ENCODE measurements at regions not wholly inside any gene's neighbourhood (a gene's known extent, or its start where the extent isn't known, plus 50 kb on each side); places are given as distances from the start of the nearest gene placed in this dataset.

DNA sequence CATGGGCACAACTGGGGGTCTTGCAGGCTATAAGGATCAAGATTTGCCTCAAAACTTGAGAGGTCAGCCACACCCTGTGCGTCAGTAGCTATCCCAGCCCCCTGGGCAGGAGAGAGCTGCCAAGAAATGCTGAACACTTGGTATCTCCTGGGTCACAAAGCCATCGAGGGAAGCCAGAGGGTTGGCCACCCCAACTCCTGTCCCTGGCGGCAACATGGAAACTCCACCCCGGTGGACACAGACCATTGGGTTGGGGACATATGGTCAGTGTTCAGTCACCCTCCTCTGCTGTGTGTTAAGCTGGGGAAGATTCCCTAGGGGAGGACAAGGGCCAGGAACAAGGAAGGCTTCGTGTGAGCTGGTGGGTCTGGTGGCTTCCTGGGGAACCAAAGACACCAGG is 140.6 kb downstream of the C5orf15 start:
- DNase-seq = no peak

- no peak for DNase-seq
These were observed 141.4 kb downstream of the C5orf15 start for GRCh38 chr5:133827011-133827410.

DNA sequence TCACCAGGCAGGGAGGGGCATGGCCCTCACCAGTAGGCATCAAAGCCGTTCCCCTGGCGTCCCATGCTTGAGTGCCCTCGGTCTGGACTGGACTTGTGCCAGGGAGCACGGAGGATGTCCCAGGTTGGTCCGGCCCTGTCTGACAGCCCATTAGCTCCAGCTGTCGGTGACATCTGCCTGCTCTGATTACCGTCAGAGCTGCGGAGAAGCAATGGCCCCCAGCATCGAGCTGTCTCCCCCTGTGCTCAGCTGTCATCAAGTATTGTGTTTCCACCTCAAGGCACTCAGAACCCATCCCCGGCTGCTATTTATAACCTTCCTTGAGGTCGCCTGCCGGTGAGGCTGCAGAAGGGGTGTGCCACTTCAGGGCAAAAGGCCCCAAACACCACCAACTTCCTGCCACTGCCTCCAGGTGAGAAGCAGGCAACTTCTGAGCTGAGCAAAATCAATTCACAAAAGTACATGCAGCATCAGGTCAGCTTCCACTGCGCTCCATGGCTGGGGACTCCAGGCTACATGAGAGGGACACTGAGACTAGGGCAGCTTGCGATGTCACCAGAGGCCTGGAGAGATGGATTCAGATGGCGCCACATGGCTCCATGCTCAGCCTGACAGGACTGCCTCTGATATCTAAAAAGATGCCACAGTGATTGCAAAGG is 142.7 kb downstream of the C5orf15 start:
- DNase-seq = no peak

DNA sequence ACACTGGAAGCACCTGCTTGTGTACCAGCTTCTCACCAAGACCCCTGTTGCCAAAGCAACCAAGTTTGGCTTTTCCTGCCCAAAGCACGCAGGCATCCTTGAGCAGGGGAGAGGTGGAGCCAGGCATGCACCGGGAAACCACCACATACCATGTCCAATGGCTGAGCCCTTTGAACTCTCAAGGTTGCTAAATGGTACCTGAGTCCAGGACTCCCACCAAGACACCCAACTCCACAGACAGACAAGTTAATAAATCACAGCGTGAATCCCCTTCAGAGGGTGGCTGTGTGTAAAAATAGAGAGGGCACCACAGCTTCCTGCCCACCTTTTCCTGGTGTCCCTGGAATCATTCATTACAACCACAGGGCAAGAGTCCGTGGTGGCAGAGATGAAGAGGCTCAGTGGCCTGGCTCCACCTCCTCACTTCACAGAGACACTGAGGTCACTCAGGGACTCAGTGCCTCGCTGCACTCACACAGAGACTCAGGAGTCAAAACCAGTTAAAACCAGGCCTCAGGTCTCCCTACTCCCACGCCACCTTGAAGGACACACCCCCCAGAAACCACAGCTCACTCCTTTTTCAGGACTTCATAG is 143.7 kb downstream of the C5orf15 start:
- no peak for DNase-seq

- DNase-seq = no peak
These were observed 146.5 kb downstream of the C5orf15 start for GRCh38 chr5:133821889-133822288.

GRCh38 chr5:133821311-133821741 is 147.1 kb downstream of the C5orf15 start:
- DNase-seq = no peak

DNA sequence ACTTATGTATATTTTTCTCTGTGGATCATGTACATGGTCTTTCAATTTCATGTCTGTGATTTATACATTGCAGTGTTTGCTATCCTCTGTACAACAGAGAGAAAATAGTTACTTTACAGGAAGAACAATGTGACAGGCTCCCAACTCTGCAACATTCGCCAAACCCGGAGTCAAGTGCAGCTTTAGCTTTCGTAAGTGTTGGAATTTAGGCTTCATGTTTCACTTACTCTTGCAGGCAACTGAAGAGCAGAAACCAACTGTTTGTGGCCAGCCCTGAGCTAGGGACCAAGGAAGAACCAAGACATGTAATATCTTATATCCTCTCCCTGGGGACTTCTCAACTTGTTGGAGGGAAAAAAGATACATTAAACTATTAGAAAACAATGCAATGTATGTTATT is 147.9 kb downstream of the C5orf15 start:
- no peak for DNase-seq

DNA sequence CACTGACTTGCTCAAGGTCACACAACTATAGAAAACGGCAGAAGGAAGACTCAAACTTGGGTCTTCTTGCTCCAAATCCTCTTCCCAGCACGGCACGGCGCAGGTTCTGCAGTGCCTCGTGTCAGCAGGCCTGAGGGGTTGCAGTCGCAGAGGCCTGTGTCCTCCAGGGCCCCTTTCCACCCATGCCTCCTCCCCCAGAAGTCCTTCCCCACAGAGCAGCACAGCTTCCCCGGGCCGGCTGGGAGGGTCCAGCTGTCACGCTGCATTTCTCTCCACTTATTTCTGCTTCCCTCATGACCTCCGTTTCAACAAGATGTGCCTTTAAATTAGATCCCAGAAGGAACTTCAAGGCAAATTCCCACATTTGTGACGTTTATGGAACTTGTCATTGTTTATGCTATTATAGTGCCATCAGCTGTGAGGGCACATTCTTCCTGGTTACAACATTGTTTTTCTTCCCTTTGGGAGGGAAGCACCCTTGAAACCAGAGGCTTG is 148.4 kb downstream of the C5orf15 start:
- DNase-seq = no peak

- DNase-seq = no peak
These were observed 149.4 kb downstream of the C5orf15 start for GRCh38 chr5:133818869-133819600.

- no peak for DNase-seq
These were observed 150.4 kb downstream of the C5orf15 start for GRCh38 chr5:133818031-133818431.

GRCh38 chr5:133817456-133817855 is 151.0 kb downstream of the C5orf15 start:
- no peak for DNase-seq

DNA sequence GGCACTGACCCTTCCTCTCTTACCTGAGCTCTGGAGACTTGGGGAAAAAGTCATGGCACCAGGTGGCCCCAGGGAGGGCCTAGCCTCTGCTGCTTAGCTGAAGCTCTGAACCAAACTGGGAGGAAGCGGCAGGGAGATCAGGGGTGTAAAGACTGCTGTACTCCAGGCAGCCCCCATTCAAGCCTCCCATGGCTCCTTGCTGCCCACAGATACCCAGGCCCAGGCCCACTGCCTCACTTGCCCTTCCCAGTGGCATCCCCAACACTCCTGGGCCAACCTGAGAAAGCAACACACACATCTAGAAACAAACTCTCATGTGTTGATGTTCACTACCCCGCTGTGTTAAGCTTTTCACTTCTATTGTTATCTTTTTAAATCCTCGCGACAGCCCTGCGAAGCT is 151.6 kb downstream of the C5orf15 start:
- DNase-seq = no peak

DNA sequence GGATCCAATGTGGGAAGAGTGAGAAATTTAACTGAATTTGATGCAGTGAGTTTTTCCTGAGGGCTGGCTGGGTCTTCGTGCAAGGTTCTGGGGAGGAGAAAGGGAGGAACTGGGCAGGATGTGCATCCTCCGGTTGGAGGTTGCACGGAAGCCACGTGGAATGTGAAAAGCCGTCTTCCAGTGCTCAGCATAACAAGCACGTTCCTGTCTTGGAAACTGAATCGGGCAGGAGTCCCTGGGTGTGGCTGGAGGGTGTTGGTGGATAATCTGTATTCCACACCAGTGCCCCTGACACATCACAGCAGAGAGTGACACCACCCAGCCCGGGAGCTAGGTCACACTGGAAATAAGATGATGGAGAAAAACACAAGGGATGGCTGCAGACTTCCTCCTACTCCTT is 154.3 kb downstream of the C5orf15 start:
- DNase-seq = no peak

DNA sequence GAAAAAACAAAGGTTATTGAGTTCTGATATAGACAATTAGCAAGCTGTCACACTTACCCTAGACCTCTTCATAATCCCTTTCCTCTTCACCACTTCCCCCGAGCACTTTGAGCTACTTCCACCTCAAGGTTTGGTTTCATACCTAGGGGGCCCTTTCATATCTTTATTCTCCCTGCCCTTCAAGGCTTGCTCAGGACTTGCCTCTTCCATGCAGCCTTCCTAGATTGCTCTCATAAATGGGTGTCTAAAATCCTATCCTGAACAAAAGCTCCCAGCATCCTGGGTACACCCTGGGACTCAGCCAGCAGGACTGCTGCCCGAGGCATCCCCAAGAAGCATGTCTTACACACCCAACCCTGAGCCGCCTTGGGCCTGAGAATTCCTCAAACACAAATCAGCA is 157.3 kb downstream of the C5orf15 start:
- no peak for DNase-seq

- no peak for DNase-seq
These were observed 158.6 kb downstream of the C5orf15 start for GRCh38 chr5:133809801-133810200.

DNA sequence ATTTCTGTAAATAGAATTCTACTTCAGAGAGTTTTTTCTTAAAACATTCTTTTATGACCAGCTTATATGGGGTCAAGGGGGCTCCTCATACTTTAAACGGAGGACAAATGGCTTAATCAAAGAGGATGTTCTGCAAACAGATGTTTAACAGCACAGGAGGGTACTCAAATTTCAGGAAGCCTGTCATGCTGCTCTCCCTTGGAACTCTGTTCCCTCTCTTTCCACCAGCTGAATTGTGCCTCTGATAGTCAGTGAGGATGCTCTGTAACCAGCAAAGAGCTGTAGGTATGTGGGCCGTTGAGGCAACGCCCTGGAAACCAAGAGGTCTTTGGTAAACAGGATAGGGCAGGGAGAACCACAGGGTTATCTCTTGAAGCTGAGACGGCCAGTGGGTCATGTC is 161.1 kb downstream of the C5orf15 start:
- no peak for DNase-seq

GRCh38 chr5:133806847-133807246 is 161.6 kb downstream of the C5orf15 start:
- no peak for DNase-seq

DNA sequence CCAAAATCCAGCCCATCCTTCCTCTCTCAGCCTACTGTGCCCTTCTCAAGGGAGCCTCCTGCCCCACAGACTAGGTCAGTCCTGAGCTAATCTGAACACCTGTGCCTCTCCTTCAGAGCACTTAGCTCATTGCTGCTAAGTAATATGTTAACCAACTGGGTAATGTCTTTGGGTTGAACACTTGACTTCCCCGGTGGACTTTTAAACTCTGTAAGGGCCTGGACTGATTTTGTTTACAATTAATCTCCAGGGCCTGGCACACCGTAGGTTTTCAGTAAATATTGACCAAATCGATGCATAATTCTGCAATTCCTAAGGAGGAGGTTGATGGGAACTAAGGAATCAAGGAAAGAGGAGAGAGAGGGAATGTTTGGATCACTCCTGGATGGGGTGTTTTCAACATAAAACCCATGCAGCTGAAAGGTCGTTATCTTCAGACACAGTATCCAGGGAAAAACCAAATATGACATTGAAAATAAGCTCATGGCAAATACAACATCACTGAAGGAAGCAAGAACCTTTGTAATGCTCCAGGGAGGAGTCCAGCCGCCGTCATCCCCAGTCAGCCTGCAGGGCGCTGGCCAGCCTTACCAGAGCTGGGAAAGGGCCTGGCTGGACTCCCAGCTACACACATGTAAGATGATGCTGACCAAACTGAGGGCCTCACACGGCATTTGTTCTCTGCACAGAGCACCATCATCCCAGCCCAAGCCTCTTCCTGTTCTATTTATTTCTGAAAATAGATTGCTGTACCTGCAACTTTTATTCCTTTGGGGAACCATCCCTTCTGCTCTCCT is 166.3 kb downstream of the C5orf15 start:
- DNase-seq = no peak

GRCh38 chr5:133801431-133801830 is 167.0 kb downstream of the C5orf15 start:
- DNase-seq = no peak

- DNase-seq = no peak
These were observed 168.7 kb downstream of the C5orf15 start for GRCh38 chr5:133799571-133800237.

GRCh38 chr5:133797167-133797566 is 171.3 kb downstream of the C5orf15 start:
- no peak for DNase-seq

- DNase-seq = no peak
These were observed 172.2 kb downstream of the C5orf15 start for GRCh38 chr5:133796186-133796585.

Data from activated CD4-positive, alpha-beta T cell treated with anti-CD3 and anti-CD28 coated beads, Interleukin-2, amount 50 U/mL, for 4 hours (primary cell).